Neural cell (in vitro differentiated cells): ENCODE measurements at regions not wholly inside any gene's neighbourhood (a gene's known extent, or its start where the extent isn't known, plus 50 kb on each side); places are given as distances from the start of the nearest gene placed in this dataset.

Experiments
- H2AFZ ChIP-seq: fragments of 200-600, 300-800 bp; sonication (generic), shearing (Covaris generic); 2 replicates; pipeline ENCODE4 v1.6.0; 2014; ENCODE audit warnings: low read depth, mild to moderate bottlenecking, antibody characterized with exemption, low read length, moderate library complexity
- H3F3A ChIP-seq: fragments of 200-600 bp; shearing (Covaris generic); 2 replicates; pipeline ENCODE4 v1.6.1; 2016; ENCODE audit warnings: mild to moderate bottlenecking, moderate library complexity, mixed read lengths, antibody characterized with exemption, low read length; ENCODE audit not compliant: insufficient read depth, poor library complexity, severe bottlenecking
- H3K27ac ChIP-seq: fragments of 200-600, 300-800 bp; sonication (generic), shearing (Covaris generic); 2 replicates; pipeline ENCODE4 v1.5.1; 2014; ENCODE audit warnings: mild to moderate bottlenecking, low read length, moderate library complexity
- H3K27me3 ChIP-seq: fragments of 300-800, 200-600 bp; sonication (generic), shearing (Covaris generic); 2 replicates; pipeline ENCODE4 v1.6.0; 2014; ENCODE audit warnings: mild to moderate bottlenecking, low read depth, low read length, moderate library complexity; ENCODE audit not compliant: insufficient read depth
- H3K36me3 ChIP-seq: fragments of 300-800, 200-600 bp; sonication (generic), shearing (Covaris generic); 2 replicates; pipeline ENCODE4 v1.5.1; 2014; ENCODE audit warnings: mild to moderate bottlenecking, antibody characterized with exemption, low read length, moderate library complexity; ENCODE audit not compliant: insufficient read depth
- H3K4me2 ChIP-seq: fragments of 300-800, 200-600 bp; sonication (generic), shearing (Covaris generic); 2 replicates; pipeline ENCODE4 v1.6.0; 2014; ENCODE audit warnings: mild to moderate bottlenecking, low read length
- H3K4me3 ChIP-seq: fragments of 300-800, 200-600 bp; sonication (generic), shearing (Covaris generic); 2 replicates; pipeline ENCODE4 v1.5.1; 2014; ENCODE audit warnings: mild to moderate bottlenecking, low read length, moderate library complexity
- H3K79me2 ChIP-seq: fragments of 200-600 bp; shearing (Covaris generic); replicated peaks from 2 replicates; pipeline ENCODE4 v1.6.0; 2014; ENCODE audit warnings: mild to moderate bottlenecking, low read length, moderate library complexity; ENCODE audit not compliant: insufficient read depth
- H3K9ac ChIP-seq: fragments of 300-800, 200-600 bp; sonication (generic), shearing (Covaris generic); 2 replicates; pipeline ENCODE4 v1.6.1; 2016; ENCODE audit warnings: mild to moderate bottlenecking, low read length, mixed read lengths
- H3K9me2 ChIP-seq: fragments of 200-600 bp; shearing (Covaris generic); 2 replicates; pipeline ENCODE4 v1.6.1; 2016; ENCODE audit warnings: mild to moderate bottlenecking, low read length, mixed read lengths; ENCODE audit not compliant: insufficient read depth
- H3K9me3 ChIP-seq: fragments of 200-600, 300-800 bp; sonication (generic), shearing (Covaris generic); 2 replicates; pipeline ENCODE4 v1.6.1; 2016; ENCODE audit warnings: mild to moderate bottlenecking, mixed run types, low read length, moderate library complexity, mixed read lengths
- H4K20me1 ChIP-seq: fragments of 200-600 bp; shearing (Covaris generic); 2 replicates; pipeline ENCODE4 v1.6.1; 2016; ENCODE audit warnings: mild to moderate bottlenecking, mixed run types; ENCODE audit not compliant: insufficient read depth
- EP300 ChIP-seq: fragments of 450-650 bp; conservative IDR thresholded peaks from 2 replicates; pipeline ENCODE4 v1.6.1; 2014; ENCODE audit warnings: antibody characterized with exemption, mild to moderate bottlenecking, moderate library complexity; ENCODE audit not compliant: poor library complexity, severe bottlenecking
- EZH2 ChIP-seq: fragments of 200-600, 300-800 bp; shearing (Covaris generic), sonication (generic); IDR thresholded peaks from 2 replicates; pipeline ENCODE4 v1.6.1; 2014; ENCODE audit warnings: antibody characterized with exemption, low read length, borderline replicate concordance, mild to moderate bottlenecking; ENCODE audit not compliant: insufficient read depth, poor library complexity, severe bottlenecking
- MXI1 ChIP-seq: fragments of 450-650 bp; conservative IDR thresholded peaks from 2 replicates; pipeline ENCODE4 v1.6.1; 2014; ENCODE audit warnings: antibody characterized with exemption, mild to moderate bottlenecking; ENCODE audit not compliant: poor library complexity, severe bottlenecking
- POLR2AphosphoS5 ChIP-seq: IDR thresholded peaks from 2 replicates; pipeline ENCODE4 v1.6.1; 2012
- RAD21 ChIP-seq: fragments of 450-650 bp; conservative IDR thresholded peaks from 2 replicates; pipeline ENCODE4 v1.6.1; 2014; ENCODE audit warnings: antibody characterized with exemption, mild to moderate bottlenecking, moderate library complexity
- REST ChIP-seq: IDR thresholded peaks from 2 replicates; pipeline ENCODE4 v1.6.1; 2012; ENCODE audit warnings: borderline replicate concordance
- SMC3 ChIP-seq: fragments of 450-650 bp; conservative IDR thresholded peaks from 2 replicates; pipeline ENCODE4 v1.6.1; 2014; ENCODE audit warnings: antibody characterized with exemption, mild to moderate bottlenecking, moderate library complexity; ENCODE audit not compliant: poor library complexity
- TAF1 ChIP-seq: IDR thresholded peaks from 2 replicates; pipeline ENCODE4 v1.6.1; 2012; ENCODE audit warnings: low read depth
- TF ChIP-seq, protein P1 (sequence below): fragments of 450-650 bp; IDR thresholded peaks from 2 replicates; pipeline ENCODE4 v1.5.1; 2014; ENCODE audit warnings: antibody characterized with exemption, mild to moderate bottlenecking, moderate library complexity; ENCODE audit not compliant: poor library complexity, severe bottlenecking

- Histone ChIP-seq H3K27me3 (no peaks in the 10 kb centered on the region), H4K20me1 (no peaks in the 10 kb centered on the region), H3K9me3 (no peaks in the 10 kb centered on the region), H3K79me2 (no peaks in the 10 kb centered on the region), H3K9me2 (no peaks in the 10 kb centered on the region), H3K4me3 (no peak overlapping the region), H3K36me3 (no peaks in the 10 kb centered on the region), H3F3A (no peaks in the 10 kb centered on the region), H2AFZ (no peak overlapping the region), H3K9ac (no peak overlapping the region), H3K27ac (no peak overlapping the region), H3K4me2 (no peak overlapping the region)
- TF ChIP-seq, protein P1, sequence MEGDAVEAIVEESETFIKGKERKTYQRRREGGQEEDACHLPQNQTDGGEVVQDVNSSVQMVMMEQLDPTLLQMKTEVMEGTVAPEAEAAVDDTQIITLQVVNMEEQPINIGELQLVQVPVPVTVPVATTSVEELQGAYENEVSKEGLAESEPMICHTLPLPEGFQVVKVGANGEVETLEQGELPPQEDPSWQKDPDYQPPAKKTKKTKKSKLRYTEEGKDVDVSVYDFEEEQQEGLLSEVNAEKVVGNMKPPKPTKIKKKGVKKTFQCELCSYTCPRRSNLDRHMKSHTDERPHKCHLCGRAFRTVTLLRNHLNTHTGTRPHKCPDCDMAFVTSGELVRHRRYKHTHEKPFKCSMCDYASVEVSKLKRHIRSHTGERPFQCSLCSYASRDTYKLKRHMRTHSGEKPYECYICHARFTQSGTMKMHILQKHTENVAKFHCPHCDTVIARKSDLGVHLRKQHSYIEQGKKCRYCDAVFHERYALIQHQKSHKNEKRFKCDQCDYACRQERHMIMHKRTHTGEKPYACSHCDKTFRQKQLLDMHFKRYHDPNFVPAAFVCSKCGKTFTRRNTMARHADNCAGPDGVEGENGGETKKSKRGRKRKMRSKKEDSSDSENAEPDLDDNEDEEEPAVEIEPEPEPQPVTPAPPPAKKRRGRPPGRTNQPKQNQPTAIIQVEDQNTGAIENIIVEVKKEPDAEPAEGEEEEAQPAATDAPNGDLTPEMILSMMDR = no peak
- TF ChIP-seq RAD21 (no peak), TAF1 (no peak), EP300 (no peak), POLR2AphosphoS5 (no peak), REST (no peak), SMC3 (no peak), MXI1 (no peak), EZH2 (no peak)
These were observed 271.4 kb downstream of the SQOR start for GRCh38 chr15:45906230-45906629.

GRCh38 chr15:45910671-45911070, 275.8 kb downstream of the SQOR start:
- no peaks in the 10 kb centered on the region for H3K9me3 ChIP-seq
- no peaks in the 10 kb centered on the region for H4K20me1 ChIP-seq
- H3K36me3 ChIP-seq = no peaks in the 10 kb centered on the region
- no peaks in the 10 kb centered on the region for H3F3A ChIP-seq
- H3K9me2 ChIP-seq = no peaks in the 10 kb centered on the region
- no peak overlapping the region for H2AFZ ChIP-seq
- no peaks in the 10 kb centered on the region for H3K79me2 ChIP-seq
- H3K27ac ChIP-seq = no peak overlapping the region
- H3K9ac ChIP-seq = no peak overlapping the region
- no peak overlapping the region for H3K4me3 ChIP-seq
- H3K27me3 ChIP-seq = no peaks in the 10 kb centered on the region
- no peak for TF ChIP-seq TAF1
- H3K4me2 ChIP-seq = no peak overlapping the region

DNA sequence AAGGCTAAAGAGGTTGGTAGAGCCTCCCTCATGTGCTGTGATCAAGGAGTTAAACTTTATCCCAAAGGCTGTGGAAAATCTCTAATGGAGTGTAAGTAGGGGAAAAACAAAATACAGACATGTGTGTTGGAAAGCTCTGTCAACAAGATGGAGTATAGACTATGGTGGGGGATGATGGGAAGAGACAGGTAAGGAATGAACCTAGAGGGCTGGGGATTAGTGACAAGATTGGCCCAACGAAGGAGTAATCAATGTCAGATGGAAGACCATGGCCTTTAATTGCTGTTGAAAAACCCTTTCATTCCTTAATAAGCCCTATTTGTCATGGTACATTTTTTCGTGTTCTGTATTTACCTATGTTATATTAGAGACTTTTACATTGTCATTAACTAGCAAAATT, 278.6 kb downstream of the SQOR start:
- H3K36me3 ChIP-seq = no peaks in the 10 kb centered on the region
- no peak overlapping the region for H3K4me2 ChIP-seq
- no peaks in the 10 kb centered on the region for H3K79me2 ChIP-seq
- H4K20me1 ChIP-seq = no peaks in the 10 kb centered on the region
- no peak overlapping the region for H2AFZ ChIP-seq
- no peak overlapping the region for H3K4me3 ChIP-seq
- no peak overlapping the region for H3K9ac ChIP-seq
- no peaks in the 10 kb centered on the region for H3K9me2 ChIP-seq
- no peak for TF ChIP-seq EZH2
- TF ChIP-seq, protein P1 = no peak
- TF ChIP-seq SMC3 = no peak
- no peak for TF ChIP-seq EP300
- no peak for TF ChIP-seq POLR2AphosphoS5
- no peak for TF ChIP-seq TAF1
- TF ChIP-seq RAD21 = no peak
- TF ChIP-seq REST = no peak
- no peak for TF ChIP-seq MXI1
- H3K9me3 ChIP-seq = no peaks in the 10 kb centered on the region
- H3F3A ChIP-seq = no peaks in the 10 kb centered on the region
- no peaks in the 10 kb centered on the region for H3K27me3 ChIP-seq
- H3K27ac ChIP-seq = no peak overlapping the region
